H1 (cell line): ENCODE measurements at regions not wholly inside any gene's neighbourhood (a gene's known extent, or its start where the extent isn't known, plus 50 kb on each side); places are given as distances from the start of the nearest gene placed in this dataset.

ENCODE experiments used
- POLR2A ChIP-seq, 2 experiments: IDR thresholded peaks; 1 replicate in 1 of 2; 2 replicates in 1 of 2; pipeline ENCODE4 v1.6.1; 2011; ENCODE audit warnings: low read depth in 2 of 2, low read length in 2 of 2, mild to moderate bottlenecking in 2 of 2; ENCODE audit errors: control extremely low read depth in 1 of 2
- TF ChIP-seq, protein P1 (sequence below), 3 experiments: IDR thresholded peaks; 1 replicate in 2 of 3; 2 replicates in 1 of 3; pipeline versions ENCODE4 v1.5.1 to v1.6.1; 2011; ENCODE audit warnings: low read length in 3 of 3, mild to moderate bottlenecking in 3 of 3, inconsistent platforms in 2 of 3, low read depth in 1 of 3, moderate library complexity in 1 of 3; ENCODE audit not compliant: insufficient read depth in 1 of 3; ENCODE audit errors: control extremely low read depth in 1 of 3

DNA sequence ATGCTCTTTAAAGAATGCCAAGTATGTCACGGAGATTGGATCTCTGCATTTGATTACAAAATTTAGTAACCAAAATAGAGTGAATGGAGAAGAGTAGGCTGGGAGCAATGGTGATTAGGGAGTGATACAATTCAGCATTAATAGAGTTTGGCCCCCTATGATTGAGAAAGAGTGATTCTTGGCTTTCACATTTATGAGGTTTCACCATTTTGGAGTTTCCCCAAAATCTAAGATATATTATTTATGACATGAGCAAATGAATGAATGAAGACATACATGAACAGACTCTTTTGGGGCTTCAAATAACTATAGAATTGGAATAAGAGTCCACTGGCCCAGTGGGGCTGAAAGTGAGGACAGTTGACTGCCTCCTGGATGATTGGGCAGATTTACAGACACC, 255.2 kb downstream of the LPIN1 start:
- TF ChIP-seq POLR2A (IDR thresholded peaks at IDR 0.05; ENCODE audit: control extremely low read depth in 1 of 2, low read depth in 2 of 2, low read length in 2 of 2): no peak
- TF ChIP-seq, protein P1, sequence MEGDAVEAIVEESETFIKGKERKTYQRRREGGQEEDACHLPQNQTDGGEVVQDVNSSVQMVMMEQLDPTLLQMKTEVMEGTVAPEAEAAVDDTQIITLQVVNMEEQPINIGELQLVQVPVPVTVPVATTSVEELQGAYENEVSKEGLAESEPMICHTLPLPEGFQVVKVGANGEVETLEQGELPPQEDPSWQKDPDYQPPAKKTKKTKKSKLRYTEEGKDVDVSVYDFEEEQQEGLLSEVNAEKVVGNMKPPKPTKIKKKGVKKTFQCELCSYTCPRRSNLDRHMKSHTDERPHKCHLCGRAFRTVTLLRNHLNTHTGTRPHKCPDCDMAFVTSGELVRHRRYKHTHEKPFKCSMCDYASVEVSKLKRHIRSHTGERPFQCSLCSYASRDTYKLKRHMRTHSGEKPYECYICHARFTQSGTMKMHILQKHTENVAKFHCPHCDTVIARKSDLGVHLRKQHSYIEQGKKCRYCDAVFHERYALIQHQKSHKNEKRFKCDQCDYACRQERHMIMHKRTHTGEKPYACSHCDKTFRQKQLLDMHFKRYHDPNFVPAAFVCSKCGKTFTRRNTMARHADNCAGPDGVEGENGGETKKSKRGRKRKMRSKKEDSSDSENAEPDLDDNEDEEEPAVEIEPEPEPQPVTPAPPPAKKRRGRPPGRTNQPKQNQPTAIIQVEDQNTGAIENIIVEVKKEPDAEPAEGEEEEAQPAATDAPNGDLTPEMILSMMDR (IDR thresholded peaks at IDR 0.05; ENCODE audit: control extremely low read depth in 1 of 3, insufficient read depth in 1 of 3, low read depth in 1 of 3, low read length in 3 of 3): no peak
